CD4-positive, alpha-beta T cell (primary cell): ENCODE measurements at regions not wholly inside any gene's neighbourhood (a gene's known extent, or its start where the extent isn't known, plus 50 kb on each side); places are given as distances from the start of the nearest gene placed in this dataset.

Experiments used
- ATAC-seq: fragments of 200-7000 bp; cut with Tn5 transposase; one replicate; pipeline ENCODE4 v1.10.0; 2022; ENCODE audit warnings: mild to moderate bottlenecking; ENCODE audit not compliant: poor library complexity
- CTCF ChIA-PET: fragments of 350-600 bp; sonication (Branson Sonifier 250); formaldehyde crosslinking; loops from one replicate; lab custom pipeline; 2021; ENCODE audit warnings: antibody characterized with exemption, inconsistent platforms; lab: Charles Lee
- POLR2A ChIA-PET: fragments of 350-600 bp; sonication (Branson Sonifier 250); formaldehyde crosslinking; loops from one replicate; lab custom pipeline; 2021; ENCODE audit warnings: antibody characterized with exemption, inconsistent platforms; lab: Charles Lee
- DNase-seq, 14 experiments: peaks; one replicate each; pipeline ENCODE4 v3.0.0-alpha.2; 2013 to 2020; ENCODE audit warnings: mixed read lengths in 2 of 14
- H3K27ac ChIP-seq, 2 donors: one replicate each; pipeline versions ENCODE4 v1.5.1 to v1.7.0; 2013; ENCODE audit warnings: low read length in 2 of 2, low read depth in 1 of 2, mild to moderate bottlenecking in 1 of 2
- H3K27me3 ChIP-seq, 2 experiments: 1 replicate in 1 of 2; 2 replicates in 1 of 2; pipeline versions ENCODE4 v1.6.1 to v1.7.0; 2013; ENCODE audit warnings: low read length in 2 of 2, control low read depth in 1 of 2, mild to moderate bottlenecking in 1 of 2, moderate library complexity in 1 of 2; ENCODE audit not compliant: insufficient read depth in 2 of 2, control insufficient read depth in 1 of 2
- H3K36me3 ChIP-seq: one replicate; pipeline ENCODE4 v1.6.1; 2013; ENCODE audit warnings: low read length, control low read depth; ENCODE audit not compliant: insufficient read depth
- H3K4me1 ChIP-seq: one replicate; pipeline ENCODE4 v1.6.1; 2013; ENCODE audit warnings: low read length, control low read depth; ENCODE audit not compliant: insufficient read depth
- H3K4me3 ChIP-seq: one replicate; pipeline ENCODE4 v1.5.1; 2013; ENCODE audit warnings: mild to moderate bottlenecking, low read length, moderate library complexity
- H3K9me3 ChIP-seq, 2 experiments: 1 replicate in 1 of 2; 2 replicates in 1 of 2; pipeline versions ENCODE4 v1.6.1 to v1.7.0; 2013; ENCODE audit warnings: low read length in 2 of 2, mild to moderate bottlenecking in 2 of 2, control low read depth in 1 of 2, moderate library complexity in 1 of 2; ENCODE audit not compliant: control insufficient read depth in 1 of 2, insufficient read depth in 1 of 2
- H3K27ac Mint-ChIP-seq: one replicate; pipeline ENCODE4 v1.8.0; 2020; ENCODE audit warnings: mixed read lengths
- H3K27me3 Mint-ChIP-seq: one replicate; pipeline ENCODE4 v1.8.0; 2021; ENCODE audit warnings: mixed read lengths
- H3K36me3 Mint-ChIP-seq: one replicate; pipeline ENCODE4 v1.8.0; 2021; ENCODE audit warnings: low read depth, mixed read lengths
- H3K4me1 Mint-ChIP-seq: one replicate; pipeline ENCODE4 v1.8.0; 2021; ENCODE audit warnings: low read depth, mixed read lengths
- H3K4me3 Mint-ChIP-seq: one replicate; pipeline ENCODE4 v1.8.0; 2020; ENCODE audit warnings: mild to moderate bottlenecking, mixed read lengths
- H3K9me3 Mint-ChIP-seq: one replicate; pipeline ENCODE4 v1.8.0; 2020; ENCODE audit warnings: mixed read lengths
- intact Hi-C, 2 experiments: fragments of 100-400 bp; cut with DNase I in 1 of 2; cut with micrococcal nuclease in 1 of 2; formaldehyde crosslinking; loops; one replicate each; pipeline versions ENCODE4 v1.15.1 to v1.9.0; 2023 to 2025; cut with DNase I, micrococcal nuclease
- TF ChIP-seq, protein P1 (sequence below): fragments of 200-600 bp; IDR thresholded peaks from one replicate; pipeline ENCODE4 v1.8.0; 2022; ENCODE audit warnings: antibody characterized with exemption, mild to moderate bottlenecking

DNA sequence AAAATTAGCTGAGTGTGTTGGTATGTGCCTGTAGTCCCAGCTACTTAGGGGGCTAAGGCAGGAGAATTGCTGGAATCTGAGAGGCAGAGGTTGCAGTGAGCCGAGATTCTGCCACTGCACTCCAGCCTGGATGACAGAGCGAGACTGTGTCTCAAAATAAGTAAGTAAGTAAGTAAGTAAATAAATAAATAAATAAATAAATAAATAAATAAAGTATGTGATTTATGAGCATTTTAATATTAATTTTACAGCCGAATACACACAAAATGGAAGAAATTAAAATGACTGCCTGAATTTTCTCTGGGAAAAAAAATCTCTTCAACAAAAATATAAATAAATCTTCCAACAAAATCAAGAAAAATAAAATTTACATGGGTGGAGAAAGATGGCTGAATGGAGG lies 740.7 kb downstream of the CDH18 start:
- H3K9me3 ChIP-seq, result peaks cover 0 to 11% of the 10 kb centered on the region in 2 experiments
- no peaks in the 10 kb centered on the region for H3K4me1 ChIP-seq
- H3K4me3 Mint-ChIP-seq, result no peak overlapping the region
- TF ChIP-seq, protein P1, sequence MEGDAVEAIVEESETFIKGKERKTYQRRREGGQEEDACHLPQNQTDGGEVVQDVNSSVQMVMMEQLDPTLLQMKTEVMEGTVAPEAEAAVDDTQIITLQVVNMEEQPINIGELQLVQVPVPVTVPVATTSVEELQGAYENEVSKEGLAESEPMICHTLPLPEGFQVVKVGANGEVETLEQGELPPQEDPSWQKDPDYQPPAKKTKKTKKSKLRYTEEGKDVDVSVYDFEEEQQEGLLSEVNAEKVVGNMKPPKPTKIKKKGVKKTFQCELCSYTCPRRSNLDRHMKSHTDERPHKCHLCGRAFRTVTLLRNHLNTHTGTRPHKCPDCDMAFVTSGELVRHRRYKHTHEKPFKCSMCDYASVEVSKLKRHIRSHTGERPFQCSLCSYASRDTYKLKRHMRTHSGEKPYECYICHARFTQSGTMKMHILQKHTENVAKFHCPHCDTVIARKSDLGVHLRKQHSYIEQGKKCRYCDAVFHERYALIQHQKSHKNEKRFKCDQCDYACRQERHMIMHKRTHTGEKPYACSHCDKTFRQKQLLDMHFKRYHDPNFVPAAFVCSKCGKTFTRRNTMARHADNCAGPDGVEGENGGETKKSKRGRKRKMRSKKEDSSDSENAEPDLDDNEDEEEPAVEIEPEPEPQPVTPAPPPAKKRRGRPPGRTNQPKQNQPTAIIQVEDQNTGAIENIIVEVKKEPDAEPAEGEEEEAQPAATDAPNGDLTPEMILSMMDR, result no peak
- no peaks in the 10 kb centered on the region for H3K27me3 Mint-ChIP-seq
- intact Hi-C loops, result no loop called here
- H3K36me3 ChIP-seq, result no peaks in the 10 kb centered on the region
- H3K36me3 Mint-ChIP-seq, result no peaks in the 10 kb centered on the region
- CTCF ChIA-PET, result no interaction called here
- H3K27me3 ChIP-seq, result no peaks in the 10 kb centered on the region
- no peak overlapping the region for H3K27ac Mint-ChIP-seq
- DNase-seq (no peak), ATAC-seq (no peak)
- H3K4me1 Mint-ChIP-seq, result no peaks in the 10 kb centered on the region
- POLR2A ChIA-PET, result no interaction called here
- H3K27ac ChIP-seq, result no peak overlapping the region
- H3K9me3 Mint-ChIP-seq, result peaks cover 8% of the 10 kb centered on the region
- no peak overlapping the region for H3K4me3 ChIP-seq

DNA sequence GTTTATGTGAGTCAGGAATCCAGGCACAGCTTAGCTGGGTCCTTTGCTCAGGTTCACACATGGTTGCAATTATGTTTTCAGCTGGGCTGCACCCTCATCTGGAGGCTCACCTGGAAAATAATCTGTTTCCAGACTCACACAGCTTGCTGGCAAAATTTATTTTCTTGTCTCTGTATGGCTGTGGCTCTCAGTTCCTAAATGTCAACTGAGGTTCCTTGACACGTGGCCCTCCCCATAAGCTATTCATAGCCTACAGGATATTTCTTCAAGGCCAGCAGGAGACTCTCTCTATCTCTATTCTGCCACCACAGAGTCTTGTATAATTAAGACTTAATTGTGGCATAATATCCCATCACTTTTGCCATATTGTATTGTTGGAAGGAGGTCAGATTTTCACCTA lies 732.0 kb downstream of the CDH18 start:
- CTCF ChIA-PET, result no interaction called here
- no peak overlapping the region for H3K4me3 Mint-ChIP-seq
- no peaks in the 10 kb centered on the region for H3K4me1 Mint-ChIP-seq
- no peaks in the 10 kb centered on the region for H3K4me1 ChIP-seq
- no peak overlapping the region for H3K27ac Mint-ChIP-seq
- H3K36me3 ChIP-seq, result no peaks in the 10 kb centered on the region
- POLR2A ChIA-PET, result interaction anchor here (0.6 kb wide), 1 partner anchor 22 kb away, joined by 3 read pairs; no protein-coding TSS in a partner anchor
- intact Hi-C loops, result no loop called here
- TF ChIP-seq, protein P1, result no peak
- H3K27ac ChIP-seq, result no peak overlapping the region
- H3K27me3 Mint-ChIP-seq, result no peaks in the 10 kb centered on the region
- H3K27me3 ChIP-seq, result no peaks in the 10 kb centered on the region
- DNase-seq (no peak), ATAC-seq (no peak)
- H3K9me3 Mint-ChIP-seq, result peaks cover 10% of the 10 kb centered on the region
- H3K4me3 ChIP-seq, result no peak overlapping the region
- peaks cover 0 to under 1% of the 10 kb centered on the region in 2 experiments for H3K9me3 ChIP-seq
- H3K36me3 Mint-ChIP-seq, result no peaks in the 10 kb centered on the region

DNA sequence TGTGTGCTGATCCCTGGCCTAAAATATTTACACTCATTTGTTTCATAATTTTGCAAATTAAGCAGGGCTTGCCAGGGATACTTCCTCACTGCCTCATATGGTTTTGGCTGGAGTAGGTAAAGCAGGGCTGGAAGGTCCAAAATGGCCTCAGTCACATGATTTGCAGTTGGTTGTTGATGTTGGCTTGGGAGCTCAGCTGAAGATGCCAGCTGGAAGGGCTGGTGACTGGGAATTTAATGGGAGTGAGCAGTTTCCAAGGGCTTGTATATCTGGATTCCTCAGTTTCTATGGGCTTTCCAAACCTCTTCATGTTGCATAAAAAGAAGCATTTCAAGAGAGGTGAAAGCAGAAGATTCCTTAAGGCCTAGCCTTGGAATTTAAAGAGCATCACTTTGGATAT lies 729.3 kb downstream of the CDH18 start:
- peaks cover 13% of the 10 kb centered on the region for H3K9me3 Mint-ChIP-seq
- ATAC-seq (no peak), DNase-seq (no peak)
- H3K36me3 Mint-ChIP-seq, result no peaks in the 10 kb centered on the region
- H3K4me3 Mint-ChIP-seq, result no peak overlapping the region
- no peaks in the 10 kb centered on the region for H3K36me3 ChIP-seq
- H3K27ac ChIP-seq, result no peak overlapping the region
- H3K4me1 ChIP-seq, result no peaks in the 10 kb centered on the region
- no peaks in the 10 kb centered on the region for H3K27me3 ChIP-seq
- intact Hi-C loops, result no loop called here
- no peaks in the 10 kb centered on the region for H3K27me3 Mint-ChIP-seq
- TF ChIP-seq, protein P1, result no peak
- CTCF ChIA-PET, result no interaction called here
- H3K9me3 ChIP-seq, result peaks cover 0 to 4% of the 10 kb centered on the region in 2 experiments
- no peak overlapping the region for H3K27ac Mint-ChIP-seq
- H3K4me3 ChIP-seq, result no peak overlapping the region
- H3K4me1 Mint-ChIP-seq, result no peaks in the 10 kb centered on the region
- POLR2A ChIA-PET, result no interaction called here
